Endodermal cell (in vitro differentiated cells): ENCODE measurements at regions not wholly inside any gene's neighbourhood (a gene's known extent, or its start where the extent isn't known, plus 50 kb on each side); places are given as distances from the start of the nearest gene placed in this dataset.
"Not testable (repeated sequence)": the region's sequence is repeated elsewhere in the genome, so short reads cannot be mapped to it uniquely, and the experiment has no call there.

Experiments
- DNase-seq: peaks from one replicate; pipeline ENCODE4 v3.0.0-alpha.2; 2017
- H3K27ac ChIP-seq: 2 replicates; pipeline ENCODE4 v1.5.1; 2013; ENCODE audit warnings: mild to moderate bottlenecking, low read depth, low read length, moderate library complexity
- H3K27me3 ChIP-seq: 2 replicates; pipeline ENCODE4 v1.6.1; 2013; ENCODE audit warnings: mild to moderate bottlenecking, low read length, moderate library complexity; ENCODE audit not compliant: insufficient read depth, control insufficient read depth, poor library complexity, severe bottlenecking
- H3K36me3 ChIP-seq: 2 replicates; pipeline ENCODE4 v1.7.0; 2013; ENCODE audit warnings: mild to moderate bottlenecking, low read length, moderate library complexity; ENCODE audit not compliant: control insufficient read depth, insufficient read depth
- H3K4me1 ChIP-seq: one replicate; pipeline ENCODE4 v1.7.0; 2013; ENCODE audit warnings: low read length; ENCODE audit not compliant: control insufficient read depth, insufficient read depth
- H3K4me3 ChIP-seq: 2 replicates; pipeline ENCODE4 v1.5.1; 2013; ENCODE audit warnings: mild to moderate bottlenecking, low read length, moderate library complexity
- H3K9ac ChIP-seq: 2 replicates; pipeline ENCODE4 v1.6.1; 2013; ENCODE audit warnings: mild to moderate bottlenecking, low read length, moderate library complexity; ENCODE audit not compliant: poor library complexity, severe bottlenecking; ENCODE audit errors: extremely low read depth
- H3K9me3 ChIP-seq: 2 replicates; pipeline ENCODE4 v1.6.1; 2013; ENCODE audit warnings: mild to moderate bottlenecking, low read length, moderate library complexity; ENCODE audit not compliant: control insufficient read depth
- H3K27ac Mint-ChIP-seq: 2 replicates; pipeline ENCODE4 v1.8.0; 2020; ENCODE audit warnings: mixed read lengths
- H3K27me3 Mint-ChIP-seq: 2 replicates; pipeline ENCODE4 v1.8.0; 2021; ENCODE audit warnings: mild to moderate bottlenecking, mixed read lengths; ENCODE audit not compliant: insufficient read depth
- H3K36me3 Mint-ChIP-seq: 2 replicates; pipeline ENCODE4 v1.8.0; 2020; ENCODE audit warnings: low read depth, mixed read lengths
- H3K4me1 Mint-ChIP-seq: 2 replicates; pipeline ENCODE4 v1.8.0; 2020; ENCODE audit warnings: mixed read lengths
- H3K4me3 Mint-ChIP-seq: 2 replicates; pipeline ENCODE4 v1.8.0; 2020; ENCODE audit warnings: mild to moderate bottlenecking, moderate library complexity, mixed read lengths
- H3K9me3 Mint-ChIP-seq: 2 replicates; pipeline ENCODE4 v1.8.0; 2020; ENCODE audit warnings: mild to moderate bottlenecking, mixed read lengths
- CTCF ChIP-seq: fragments of 200-600 bp; sonication (generic); conservative IDR thresholded peaks from 2 replicates; pipeline ENCODE4 v1.5.0; 2021; ENCODE audit warnings: antibody characterized with exemption, mild to moderate bottlenecking
- WGBS, 2 experiments: methylation state at CpG; one replicate each; pipeline versions ENCODE4 v1.1.5 to v1.1.7; 2013; ENCODE audit warnings: missing lambda C conversion rate in 2 of 2, mixed read lengths in 1 of 2; ENCODE audit not compliant: insufficient coverage in 1 of 2, insufficient read length in 1 of 2; 5-methylcytosine and 5-hydroxymethylcytosine counted together

- Histone ChIP-seq H3K4me3 (no peak overlapping the region), H3K27me3 (no peaks in the 10 kb centered on the region), H3K9me3 (no peaks in the 10 kb centered on the region), H3K4me1 (peaks cover 8% of the 10 kb centered on the region), H3K27ac (no peak overlapping the region), H3K9ac (no peak overlapping the region), H3K36me3 (no peaks in the 10 kb centered on the region)
- no peaks in the 10 kb centered on the region for H3K27me3 Mint-ChIP-seq
- no peak overlapping the region for H3K4me3 Mint-ChIP-seq
- no peaks in the 10 kb centered on the region for H3K36me3 Mint-ChIP-seq
- peaks cover 2% of the 10 kb centered on the region for H3K9me3 Mint-ChIP-seq
- H3K4me1 Mint-ChIP-seq, result peaks cover 21% of the 10 kb centered on the region
- H3K27ac Mint-ChIP-seq, result no peak overlapping the region
- no peak for TF ChIP-seq CTCF
- no peak for DNase-seq
Measured at GRCh38 chr9:25804856-25805255, 126.6 kb upstream of the TUSC1 start.

- H3K4me3 Mint-ChIP-seq, DNase-seq, H3K4me3 ChIP-seq, H3K4me1 ChIP-seq, H3K27ac ChIP-seq, H3K27me3 Mint-ChIP-seq, H3K36me3 ChIP-seq, H3K9ac ChIP-seq, H3K36me3 Mint-ChIP-seq, H3K27me3 ChIP-seq, H3K27ac Mint-ChIP-seq: not testable (repeated sequence)
- peaks cover 13% of the 10 kb centered on the region for H3K9me3 ChIP-seq
- WGBS, 2 experiments, result 100% methylated on average over 2 of the region's 3 CpGs; no CpG with 5 or more reads in 1 of the 2 experiments
- peaks cover 18% of the 10 kb centered on the region for H3K9me3 Mint-ChIP-seq
- H3K4me1 Mint-ChIP-seq, result peaks cover 21% of the 10 kb centered on the region
Measured at GRCh38 chr9:25801989-25802388, 123.7 kb upstream of the TUSC1 start.

- no peak overlapping the region for H3K9ac ChIP-seq
- H3K9me3 ChIP-seq, result no peaks in the 10 kb centered on the region
- H3K36me3 ChIP-seq, result no peaks in the 10 kb centered on the region
- H3K27ac ChIP-seq, result no peak overlapping the region
- H3K27me3 Mint-ChIP-seq, result no peaks in the 10 kb centered on the region
- DNase-seq, result no peak
- no peaks in the 10 kb centered on the region for H3K4me1 ChIP-seq
- no peaks in the 10 kb centered on the region for H3K9me3 Mint-ChIP-seq
- no peaks in the 10 kb centered on the region for H3K4me1 Mint-ChIP-seq
- H3K36me3 Mint-ChIP-seq, result no peaks in the 10 kb centered on the region
- 97% methylated on average over 4 of the region's 4 CpGs; no CpG with 5 or more reads in 1 of the 2 experiments for WGBS, 2 experiments
- H3K27ac Mint-ChIP-seq, result no peak overlapping the region
- no peak overlapping the region for H3K4me3 ChIP-seq
- no peak for TF ChIP-seq CTCF
- H3K4me3 Mint-ChIP-seq, result no peak overlapping the region
- H3K27me3 ChIP-seq, result no peaks in the 10 kb centered on the region
Measured at GRCh38 chr9:25773805-25774204, 95.6 kb upstream of the TUSC1 start.

GRCh38 chr9:25755951-25756350, 77.7 kb upstream of the TUSC1 start:
- Mint-ChIP-seq H3K4me3 (no peak overlapping the region), H3K4me1 (no peaks in the 10 kb centered on the region), H3K27me3 (no peaks in the 10 kb centered on the region), H3K36me3 (no peaks in the 10 kb centered on the region), H3K9me3 (no peaks in the 10 kb centered on the region), H3K27ac (no peak overlapping the region)
- no peaks in the 10 kb centered on the region for H3K9me3 ChIP-seq
- H3K27me3 ChIP-seq, result no peaks in the 10 kb centered on the region
- no peak for TF ChIP-seq CTCF
- no peak overlapping the region for H3K27ac ChIP-seq
- no peaks in the 10 kb centered on the region for H3K36me3 ChIP-seq
- H3K9ac ChIP-seq, result no peak overlapping the region
- DNase-seq, result no peak
- H3K4me3 ChIP-seq, result no peak overlapping the region
- no peaks in the 10 kb centered on the region for H3K4me1 ChIP-seq
- 96% methylated on average over 1 of the region's 1 CpG; no CpG with 5 or more reads in 1 of the 2 experiments for WGBS, 2 experiments
